HCT116 (cell line): ENCODE measurements at regions not wholly inside any gene's neighbourhood (a gene's known extent, or its start where the extent isn't known, plus 50 kb on each side); places are given as distances from the start of the nearest gene placed in this dataset.

ENCODE experiments used
- ATAC-seq: fragments of 200-7000 bp; cut with Tn5 transposase; 2 replicates; pipeline ENCODE4 v1.9.1; 2020; ENCODE audit warnings: mild to moderate bottlenecking, moderate library complexity
- BruUV-seq: library from RNA; stranded (reverse); fragments of 400-500 nt; replicated peaks from 2 replicates; lab custom pipeline; 2021; lab: Mats Ljungman, UMichigan
- CTCF ChIA-PET: fragments of 300-600 bp; sonication (Branson Sonifier 250); formaldehyde crosslinking; loops from one replicate; lab custom pipeline; 2021; ENCODE audit warnings: antibody characterized with exemption; lab: Charles Lee
- POLR2A ChIA-PET: fragments of 300-600, 350-600 bp; sonication (Branson Sonifier 250); formaldehyde crosslinking; loops from one replicate; lab custom pipeline; 2021; ENCODE audit warnings: antibody characterized with exemption; lab: Charles Lee
- RAD21 ChIA-PET, 2 experiments: fragments of 300-600 bp; sonication (Branson Sonifier 250); formaldehyde crosslinking; loops; one replicate each; lab custom pipeline; 2023; ENCODE audit warnings: low total read pairs in 2 of 2; ENCODE audit not compliant: uncharacterized antibody in 2 of 2, unreplicated experiment in 2 of 2, low non-redundant PET in 1 of 2; lab: Charles Lee
- DNase-seq: peaks from one replicate; pipeline ENCODE4 v3.0.0-alpha.2; 2010; ENCODE audit warnings: low read depth, low spot score
- H2AFZ ChIP-seq: fragments of 200-600 bp; shearing (Covaris generic), sonication (generic); 2 replicates; pipeline ENCODE4 v1.6.1; 2017; ENCODE audit warnings: low read depth, mixed run types, mixed read lengths, antibody characterized with exemption, low read length; ENCODE audit not compliant: poor library complexity, severe bottlenecking
- H3K27ac ChIP-seq: 2 replicates; pipeline ENCODE4 v1.5.1; 2012; ENCODE audit warnings: low read depth, low read length
- H3K27me3 ChIP-seq: fragments of 200-600 bp; sonication (generic); 2 replicates; pipeline ENCODE4 v1.6.1; 2016; ENCODE audit warnings: mixed run types, low read length, mixed read lengths; ENCODE audit not compliant: insufficient read depth
- H3K36me3 ChIP-seq, 2 experiments: fragments of 200-500 bp in 1 of 2; fragments of 200-600 bp in 1 of 2; sonication (Bioruptor generic) in 1 of 2; sonication (generic) in 1 of 2; 2 replicates each; pipeline versions ENCODE4 v1.5.1 to v1.6.1; 2014 to 2016; ENCODE audit warnings: low read length in 2 of 2, inconsistent platforms in 1 of 2, mixed read lengths in 1 of 2, mixed run types in 1 of 2; ENCODE audit not compliant: insufficient read depth in 2 of 2, control insufficient read depth in 1 of 2
- H3K4me1 ChIP-seq, 2 experiments: fragments of 200-600 bp in 1 of 2; sonication (generic) in 1 of 2; 2 replicates each; pipeline versions ENCODE4 v1.5.1 to v1.6.1; 2012 to 2017; ENCODE audit warnings: low read length in 2 of 2, inconsistent platforms in 1 of 2, mild to moderate bottlenecking in 1 of 2, mixed read lengths in 1 of 2, mixed run types in 1 of 2, moderate library complexity in 1 of 2; ENCODE audit not compliant: insufficient read depth in 2 of 2, control insufficient read depth in 1 of 2
- H3K4me2 ChIP-seq: fragments of 200-600 bp; sonication (generic); 2 replicates; pipeline ENCODE4 v1.6.1; 2017; ENCODE audit warnings: mixed run types, low read length, mixed read lengths
- H3K4me3 ChIP-seq, 2 experiments: fragments of 200-600 bp in 1 of 2; sonication (generic) in 1 of 2; replicated peaks in 1 of 2; 2 replicates each; pipeline ENCODE4 v1.5.1; 2011 to 2016; ENCODE audit warnings: low read length in 2 of 2, control low read depth in 1 of 2, low read depth in 1 of 2, mild to moderate bottlenecking in 1 of 2, mixed read lengths in 1 of 2, mixed run types in 1 of 2
- H3K79me2 ChIP-seq: fragments of 200-600 bp; sonication (generic); 2 replicates; pipeline ENCODE4 v1.6.1; 2017; ENCODE audit warnings: mild to moderate bottlenecking, mixed run types, low read length, moderate library complexity, mixed read lengths; ENCODE audit not compliant: insufficient read depth
- H3K9ac ChIP-seq: fragments of 200-600 bp; sonication (generic); 2 replicates; pipeline ENCODE4 v1.6.1; 2016; ENCODE audit warnings: low read length, mixed read lengths
- H3K9me2 ChIP-seq: fragments of 200-600 bp; sonication (generic), shearing (Covaris generic); 2 replicates; pipeline ENCODE4 v1.6.1; 2017; ENCODE audit warnings: mixed run types, mild to moderate bottlenecking, moderate library complexity; ENCODE audit not compliant: insufficient read depth
- H3K9me3 ChIP-seq, 2 experiments: fragments of 200-500 bp in 1 of 2; fragments of 200-600 bp in 1 of 2; sonication (Bioruptor generic) in 1 of 2; sonication (generic) in 1 of 2; 2 replicates each; pipeline ENCODE4 v1.6.1; 2014 to 2017; ENCODE audit warnings: low read length in 2 of 2, mixed read lengths in 2 of 2, inconsistent platforms in 1 of 2, low read depth in 1 of 2, mild to moderate bottlenecking in 1 of 2, mixed run types in 1 of 2, moderate library complexity in 1 of 2; ENCODE audit not compliant: control insufficient read depth in 1 of 2, insufficient read depth in 1 of 2
- H4K20me1 ChIP-seq: fragments of 200-600 bp; sonication (generic), shearing (Covaris generic); 2 replicates; pipeline ENCODE4 v1.6.1; 2017; ENCODE audit warnings: mixed run types, mild to moderate bottlenecking, moderate library complexity; ENCODE audit not compliant: insufficient read depth
- CBX3 ChIP-seq: IDR thresholded peaks from 2 replicates; pipeline ENCODE4 v1.6.1; 2012; ENCODE audit warnings: low read depth
- CTCF ChIP-seq, 3 experiments: fragments of 200-600 bp in 1 of 3; sonication (generic) in 1 of 3; IDR thresholded peaks in 2 of 3; conservative IDR thresholded peaks in 1 of 3; 2 replicates each; pipeline ENCODE4 v1.5.1; 2012 to 2017; ENCODE audit warnings: low read depth in 2 of 3, low read length in 2 of 3, antibody characterized with exemption in 1 of 3, borderline replicate concordance in 1 of 3, control low read depth in 1 of 3, mild to moderate bottlenecking in 1 of 3, mixed read lengths in 1 of 3, mixed run types in 1 of 3, moderate library complexity in 1 of 3; ENCODE audit not compliant: insufficient read depth in 1 of 3
- EGR1 ChIP-seq: IDR thresholded peaks from 2 replicates; pipeline ENCODE4 v1.6.1; 2012; ENCODE audit warnings: low read depth
- ELF1 ChIP-seq: IDR thresholded peaks from 2 replicates; pipeline ENCODE4 v1.6.1; 2012; ENCODE audit warnings: low read depth, borderline replicate concordance
- EZH2phosphoT487 ChIP-seq: fragments of 200-600 bp; IDR thresholded peaks from 2 replicates; pipeline ENCODE4 v1.6.1; 2018; ENCODE audit warnings: antibody characterized with exemption, borderline replicate concordance
- JUND ChIP-seq: IDR thresholded peaks from 2 replicates; pipeline ENCODE4 v1.6.1; 2012
- POLR2A ChIP-seq: IDR thresholded peaks from 2 replicates; pipeline ENCODE4 v1.7.0; 2011; ENCODE audit warnings: borderline replicate concordance; ENCODE audit not compliant: insufficient read depth, insufficient read length; ENCODE audit errors: extremely low read depth
- POLR2AphosphoS5 ChIP-seq: IDR thresholded peaks from 2 replicates; pipeline ENCODE4 v1.6.1; 2011; ENCODE audit warnings: mild to moderate bottlenecking, low read depth, low read length, moderate library complexity
- RAD21 ChIP-seq: IDR thresholded peaks from 2 replicates; pipeline ENCODE4 v1.6.1; 2012; ENCODE audit warnings: low read depth, mild to moderate bottlenecking
- SP1 ChIP-seq: IDR thresholded peaks from 2 replicates; pipeline ENCODE4 v1.6.1; 2012; ENCODE audit warnings: low read depth
- TCF7L2 ChIP-seq: IDR thresholded peaks from 2 replicates; pipeline ENCODE4 v1.7.0; 2011; ENCODE audit warnings: borderline replicate concordance, inconsistent platforms; ENCODE audit not compliant: insufficient read depth, insufficient read length; ENCODE audit errors: extremely low read depth
- ZFX ChIP-seq: fragments of 450-650 bp; IDR thresholded peaks from 2 replicates; pipeline ENCODE4 v1.6.1; 2017
- ZNF274 ChIP-seq: fragments of 200-500 bp; sonication (Bioruptor generic); IDR thresholded peaks from 2 replicates; pipeline ENCODE4 v1.6.1; 2014; ENCODE audit warnings: mild to moderate bottlenecking, low read depth, low read length, inconsistent platforms
- intact Hi-C: fragments of 100-400 bp; cut with micrococcal nuclease; formaldehyde crosslinking; loops from 2 replicates; pipeline ENCODE4 v1.10.0; 2022

GRCh38 chr6:137547186-137547585, 53.0 kb upstream of the OLIG3 start (continued):
- TF ChIP-seq EGR1: no peak
- TF ChIP-seq EZH2phosphoT487: no peak
- TF ChIP-seq ZFX: no peak
- no peak for TF ChIP-seq POLR2AphosphoS5
- TF ChIP-seq POLR2A: no peak
- TF ChIP-seq TCF7L2: no peak
- no peak for TF ChIP-seq CTCF (IDR thresholded peaks at IDR 0.05 in 2 of 3, conservative IDR thresholded peaks at IDR 0.05 in 1 of 3; ENCODE audit: borderline replicate concordance in 1 of 3, insufficient read depth in 1 of 3, low read depth in 2 of 3, low read length in 2 of 3)
- no peak for TF ChIP-seq JUND
- no peak for TF ChIP-seq ELF1
- no peak for TF ChIP-seq SP1
- TF ChIP-seq ZNF274: no peak
- TF ChIP-seq CBX3: no peak

GRCh38 chr6:137547601-137548000, 53.4 kb upstream of the OLIG3 start:
- Histone ChIP-seq H3K27me3 (no peaks in the 10 kb centered on the region), H3K9me3 (no peaks in the 10 kb centered on the region), H2AFZ (no peak overlapping the region), H3K79me2 (no peaks in the 10 kb centered on the region), H3K4me3 (no peak overlapping the region), H3K4me1 (no peaks in the 10 kb centered on the region), H3K4me2 (no peak overlapping the region), H3K27ac (no peak overlapping the region), H3K9ac (no peak overlapping the region), H3K36me3 (no peaks in the 10 kb centered on the region), H4K20me1 (no peaks in the 10 kb centered on the region), H3K9me2 (no peaks in the 10 kb centered on the region)
- no TSS peak for BruUV-seq
- TF ChIP-seq ELF1: no peak
- TF ChIP-seq RAD21: no peak
- no peak for TF ChIP-seq CTCF (IDR thresholded peaks at IDR 0.05 in 2 of 3, conservative IDR thresholded peaks at IDR 0.05 in 1 of 3; ENCODE audit: borderline replicate concordance in 1 of 3, insufficient read depth in 1 of 3, low read depth in 2 of 3, low read length in 2 of 3)
- TF ChIP-seq POLR2A: no peak
- RAD21 ChIA-PET: no interaction called here
- CTCF ChIA-PET: no interaction called here
- no peak for ATAC-seq
- POLR2A ChIA-PET: no interaction called here
- DNase-seq: no peak
- intact Hi-C loops: no loop called here
